Liver (tissue), 8 donors: ENCODE measurements at regions not wholly inside any gene's neighbourhood (a gene's known extent, or its start where the extent isn't known, plus 50 kb on each side); places are given as distances from the start of the nearest gene placed in this dataset.

Experiments used
- DNase-seq: peaks from one replicate; pipeline ENCODE4 v3.0.0-alpha.2; 2017; ENCODE audit warnings: low spot score
- H3K27ac ChIP-seq, 2 donors: one replicate each; pipeline ENCODE4 v1.7.0; 2013; ENCODE audit warnings: inconsistent platforms in 2 of 2, low read length in 2 of 2, control low read depth in 1 of 2, low read depth in 1 of 2, mild to moderate bottlenecking in 1 of 2
- H3K27me3 ChIP-seq, 4 donors: one replicate each; pipeline versions ENCODE4 v1.6.1 to v1.7.0; 2013; ENCODE audit warnings: low read length in 3 of 4, inconsistent platforms in 1 of 4, mild to moderate bottlenecking in 1 of 4, moderate library complexity in 1 of 4; ENCODE audit not compliant: control insufficient read depth in 4 of 4, insufficient read depth in 4 of 4
- H3K36me3 ChIP-seq, 4 donors: one replicate each; pipeline versions ENCODE4 v1.6.1 to v1.7.0; 2013; ENCODE audit warnings: low read length in 3 of 4, mild to moderate bottlenecking in 3 of 4, low read depth in 1 of 4, moderate library complexity in 1 of 4; ENCODE audit not compliant: control insufficient read depth in 4 of 4, insufficient read depth in 3 of 4
- H3K4me1 ChIP-seq, 4 donors: one replicate each; pipeline versions ENCODE4 v1.6.1 to v1.7.0; 2013; ENCODE audit warnings: low read length in 3 of 4, mild to moderate bottlenecking in 3 of 4, moderate library complexity in 1 of 4; ENCODE audit not compliant: control insufficient read depth in 4 of 4, insufficient read depth in 4 of 4
- H3K4me3 ChIP-seq, 3 donors: one replicate each; pipeline versions ENCODE4 v1.6.1 to v1.7.0; 2013; ENCODE audit warnings: low read length in 3 of 3, control low read depth in 1 of 3, low read depth in 1 of 3, mild to moderate bottlenecking in 1 of 3
- H3K9ac ChIP-seq, 2 donors: one replicate each; pipeline ENCODE4 v1.7.0; 2013; ENCODE audit warnings: low read length in 2 of 2, mild to moderate bottlenecking in 2 of 2, moderate library complexity in 2 of 2, control low read depth in 1 of 2, low read depth in 1 of 2
- H3K9me3 ChIP-seq, 4 donors: one replicate each; pipeline versions ENCODE4 v1.6.1 to v1.7.0; 2013; ENCODE audit warnings: low read length in 3 of 4; ENCODE audit not compliant: control insufficient read depth in 4 of 4
- ATF3 ChIP-seq: IDR thresholded peaks from 2 replicates; pipeline ENCODE4 v1.6.1; 2016; ENCODE audit warnings: antibody characterized with exemption
- CTCF ChIP-seq: fragments of 150-350 bp; IDR thresholded peaks from 2 replicates; pipeline ENCODE4 v1.5.1; 2017; ENCODE audit warnings: improper control_type of control experiment, low read depth, low read length; ENCODE audit not compliant: missing input control
- EGR1 ChIP-seq, 2 donors: IDR thresholded peaks; 2 replicates each; pipeline ENCODE4 v1.6.1; 2016 to 2018; ENCODE audit warnings: antibody characterized with exemption in 2 of 2, low read depth in 2 of 2
- FOXA1 ChIP-seq: IDR thresholded peaks from 2 replicates; pipeline ENCODE4 v1.6.1; 2016; ENCODE audit warnings: antibody characterized with exemption
- FOXA2 ChIP-seq: IDR thresholded peaks from 2 replicates; pipeline ENCODE4 v1.6.1; 2016; ENCODE audit warnings: antibody characterized with exemption
- GABPA ChIP-seq, 2 donors: IDR thresholded peaks in 1 of 2; conservative IDR thresholded peaks in 1 of 2; 2 replicates each; pipeline ENCODE4 v1.6.1; 2016; ENCODE audit warnings: antibody characterized with exemption in 2 of 2, mild to moderate bottlenecking in 1 of 2, moderate library complexity in 1 of 2
- HNF4A ChIP-seq, 2 donors: conservative IDR thresholded peaks; 2 replicates each; pipeline ENCODE4 v1.6.1; 2016; ENCODE audit warnings: antibody characterized with exemption in 2 of 2, mild to moderate bottlenecking in 2 of 2
- HNF4G ChIP-seq: IDR thresholded peaks from 2 replicates; pipeline ENCODE4 v1.6.1; 2016; ENCODE audit warnings: antibody characterized with exemption
- JUND ChIP-seq, 2 donors: IDR thresholded peaks; 2 replicates each; pipeline ENCODE4 v1.6.1; 2016; ENCODE audit warnings: antibody characterized with exemption in 2 of 2
- NR2F2 ChIP-seq: IDR thresholded peaks from 2 replicates; pipeline ENCODE4 v1.6.1; 2016; ENCODE audit warnings: antibody characterized with exemption
- RXRA ChIP-seq, 2 donors: IDR thresholded peaks; 2 replicates each; pipeline ENCODE4 v1.6.1; 2017 to 2018; ENCODE audit warnings: antibody characterized with exemption in 2 of 2, mild to moderate bottlenecking in 1 of 2
- SP1 ChIP-seq: IDR thresholded peaks from 2 replicates; pipeline ENCODE4 v1.6.1; 2018; ENCODE audit warnings: antibody characterized with exemption, mild to moderate bottlenecking
- TAF1 ChIP-seq: conservative IDR thresholded peaks from 2 replicates; pipeline ENCODE4 v1.6.1; 2016; ENCODE audit warnings: antibody characterized with exemption, mild to moderate bottlenecking
- WGBS: extraction: QIAGEN DNeasy Blood & Tissue Kit; methylation state at CpG from one replicate; pipeline ENCODE4 v1.1.7; 2013; 5-methylcytosine and 5-hydroxymethylcytosine counted together
- TF ChIP-seq, protein P1 (sequence below): IDR thresholded peaks from 2 replicates; pipeline ENCODE4 v1.6.1; 2016; ENCODE audit warnings: antibody characterized with exemption
- TF ChIP-seq, protein P2 (sequence below): IDR thresholded peaks from 2 replicates; pipeline ENCODE4 v1.6.1; 2016; ENCODE audit warnings: antibody characterized with exemption, mild to moderate bottlenecking
- donor health status: healthy.
- donor health status: healthy.
- donor health status: healthy.
- donor health status: healthy.
- donor health status: healthy.

GRCh38 chr9:26760675-26761074 is 131.9 kb downstream of the CAAP1 start:
- Histone ChIP-seq H3K9ac (no peak overlapping the region), H3K27ac (no peak overlapping the region), H3K36me3 (no peaks in the 10 kb centered on the region), H3K9me3 (no peaks in the 10 kb centered on the region), H3K4me3 (no peak overlapping the region), H3K4me1 (peaks cover 0 to 8% (median 7%) of the 10 kb centered on the region in 4 donors), H3K27me3 (no peaks in the 10 kb centered on the region)
- 89% methylated on average over 2 of the region's 2 CpGs for WGBS
- TF ChIP-seq FOXA1 (no peak), CTCF (no peak), TAF1 (no peak)
- TF ChIP-seq, protein P1, sequence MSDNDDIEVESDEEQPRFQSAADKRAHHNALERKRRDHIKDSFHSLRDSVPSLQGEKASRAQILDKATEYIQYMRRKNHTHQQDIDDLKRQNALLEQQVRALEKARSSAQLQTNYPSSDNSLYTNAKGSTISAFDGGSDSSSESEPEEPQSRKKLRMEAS, result no peak
- no peak for DNase-seq

DNA sequence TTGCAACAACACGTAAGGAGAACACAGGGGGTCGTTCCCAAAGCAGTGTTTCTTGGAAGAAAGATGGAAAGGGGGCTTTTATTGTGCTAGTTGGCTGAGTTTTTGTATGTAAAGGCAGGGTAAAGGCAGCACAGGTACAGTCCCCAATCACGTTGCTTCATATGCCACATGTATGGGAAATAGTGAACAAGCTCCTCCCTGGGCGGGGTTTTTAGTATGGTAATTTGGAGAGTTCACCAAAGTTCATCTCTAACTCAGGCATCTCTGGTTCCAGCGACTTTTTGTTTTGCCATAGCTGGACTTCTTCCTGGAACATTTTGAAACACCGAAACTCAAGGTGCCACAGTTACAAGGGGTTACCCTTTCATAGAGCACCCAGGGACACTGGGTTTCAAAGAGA is 133.9 kb downstream of the CAAP1 start:
- Histone ChIP-seq H3K27me3 (no peaks in the 10 kb centered on the region), H3K4me3 (no peak overlapping the region), H3K36me3 (no peaks in the 10 kb centered on the region), H3K9ac (no peak overlapping the region), H3K27ac (no peak overlapping the region), H3K4me1 (peaks cover 4 to 19% (median 19%) of the 10 kb centered on the region in 4 donors), H3K9me3 (no peaks in the 10 kb centered on the region)
- WGBS, result 74% methylated on average over 6 of the region's 6 CpGs
- TF ChIP-seq HNF4G (no peak), NR2F2 (no peak), FOXA1 (no peak), EGR1 (IDR thresholded peaks at IDR 0.05; ENCODE audit: low read depth in 2 of 2) (no peak), ATF3 (no peak), TAF1 (no peak), JUND (IDR thresholded peaks at IDR 0.05) (no peak), HNF4A (conservative IDR thresholded peaks at IDR 0.05) (no peak), CTCF (no peak), GABPA (IDR thresholded peaks at IDR 0.05 in 1 of 2, conservative IDR thresholded peaks at IDR 0.05 in 1 of 2) (no peak), FOXA2 (no peak), RXRA (IDR thresholded peaks at IDR 0.05) (no peak), SP1 (no peak)
- TF ChIP-seq, protein P2, sequence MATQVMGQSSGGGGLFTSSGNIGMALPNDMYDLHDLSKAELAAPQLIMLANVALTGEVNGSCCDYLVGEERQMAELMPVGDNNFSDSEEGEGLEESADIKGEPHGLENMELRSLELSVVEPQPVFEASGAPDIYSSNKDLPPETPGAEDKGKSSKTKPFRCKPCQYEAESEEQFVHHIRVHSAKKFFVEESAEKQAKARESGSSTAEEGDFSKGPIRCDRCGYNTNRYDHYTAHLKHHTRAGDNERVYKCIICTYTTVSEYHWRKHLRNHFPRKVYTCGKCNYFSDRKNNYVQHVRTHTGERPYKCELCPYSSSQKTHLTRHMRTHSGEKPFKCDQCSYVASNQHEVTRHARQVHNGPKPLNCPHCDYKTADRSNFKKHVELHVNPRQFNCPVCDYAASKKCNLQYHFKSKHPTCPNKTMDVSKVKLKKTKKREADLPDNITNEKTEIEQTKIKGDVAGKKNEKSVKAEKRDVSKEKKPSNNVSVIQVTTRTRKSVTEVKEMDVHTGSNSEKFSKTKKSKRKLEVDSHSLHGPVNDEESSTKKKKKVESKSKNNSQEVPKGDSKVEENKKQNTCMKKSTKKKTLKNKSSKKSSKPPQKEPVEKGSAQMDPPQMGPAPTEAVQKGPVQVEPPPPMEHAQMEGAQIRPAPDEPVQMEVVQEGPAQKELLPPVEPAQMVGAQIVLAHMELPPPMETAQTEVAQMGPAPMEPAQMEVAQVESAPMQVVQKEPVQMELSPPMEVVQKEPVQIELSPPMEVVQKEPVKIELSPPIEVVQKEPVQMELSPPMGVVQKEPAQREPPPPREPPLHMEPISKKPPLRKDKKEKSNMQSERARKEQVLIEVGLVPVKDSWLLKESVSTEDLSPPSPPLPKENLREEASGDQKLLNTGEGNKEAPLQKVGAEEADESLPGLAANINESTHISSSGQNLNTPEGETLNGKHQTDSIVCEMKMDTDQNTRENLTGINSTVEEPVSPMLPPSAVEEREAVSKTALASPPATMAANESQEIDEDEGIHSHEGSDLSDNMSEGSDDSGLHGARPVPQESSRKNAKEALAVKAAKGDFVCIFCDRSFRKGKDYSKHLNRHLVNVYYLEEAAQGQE, result no peak
- no peak for DNase-seq
